ENCODE measurements at regions not wholly inside any gene's neighbourhood (a gene's known extent, or its start where the extent isn't known, plus 50 kb on each side); places are given as distances from the start of the nearest gene placed in this dataset.

GRCh38 chr12:76206677-76207072 lies 122.2 kb upstream of the NAP1L1 start:
- TF ChIP-seq CTCF (conservative IDR thresholded peaks at IDR 0.05) (no peak), EZH2 (IDR thresholded peaks at IDR 0.05; ENCODE audit: low read depth) (no peak)

Data from PC-9 (cell line).